Superior temporal gyrus (tissue), 1 donor: ENCODE measurements at regions not wholly inside any gene's neighbourhood (a gene's known extent, or its start where the extent isn't known, plus 50 kb on each side); places are given as distances from the start of the nearest gene placed in this dataset.

Experiments used
- DNase-seq: peaks from one replicate; pipeline ENCODE4 v3.0.0-alpha.2; 2016; ENCODE audit errors: extremely low spot score

DNA sequence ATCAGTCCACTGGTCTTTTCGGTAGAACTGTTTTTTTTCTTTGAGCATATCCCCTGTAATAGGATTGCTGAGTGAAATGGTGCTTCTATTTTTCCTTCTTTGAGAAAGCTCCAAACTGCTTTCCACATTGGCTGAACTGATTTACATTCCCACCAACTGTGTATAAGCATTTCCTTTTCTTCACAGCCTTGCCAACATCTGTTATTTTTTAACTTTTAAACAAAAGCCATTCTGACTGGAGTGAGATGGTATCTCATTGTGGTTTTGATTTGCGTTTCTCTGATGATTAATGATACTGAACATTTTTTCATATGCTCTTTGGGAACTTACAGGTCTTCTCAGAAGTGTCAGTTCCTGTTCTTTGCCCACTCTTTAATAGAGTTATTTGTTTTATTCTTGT is 764.7 kb downstream of the MTRR start:
- no peak for DNase-seq

DNA sequence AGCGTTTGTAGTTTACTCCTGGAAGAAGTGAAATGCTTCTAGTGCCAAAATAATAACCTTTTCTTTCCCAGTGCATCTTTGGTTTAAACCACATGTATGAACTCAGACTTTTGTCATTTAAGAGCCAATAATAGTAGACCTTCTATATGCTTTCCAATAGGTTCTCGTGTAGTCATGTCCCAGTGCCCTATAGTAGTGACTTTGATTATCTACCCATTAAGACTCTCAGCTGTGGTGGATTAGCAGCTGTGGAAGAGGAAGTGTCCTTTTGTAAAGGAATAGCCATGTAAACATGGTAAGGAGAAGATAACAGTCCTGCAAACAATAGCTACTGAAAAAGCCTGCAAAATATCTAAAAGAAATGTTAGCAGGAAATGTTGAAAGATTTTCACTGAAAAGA is 765.3 kb downstream of the MTRR start:
- no peak for DNase-seq

DNA sequence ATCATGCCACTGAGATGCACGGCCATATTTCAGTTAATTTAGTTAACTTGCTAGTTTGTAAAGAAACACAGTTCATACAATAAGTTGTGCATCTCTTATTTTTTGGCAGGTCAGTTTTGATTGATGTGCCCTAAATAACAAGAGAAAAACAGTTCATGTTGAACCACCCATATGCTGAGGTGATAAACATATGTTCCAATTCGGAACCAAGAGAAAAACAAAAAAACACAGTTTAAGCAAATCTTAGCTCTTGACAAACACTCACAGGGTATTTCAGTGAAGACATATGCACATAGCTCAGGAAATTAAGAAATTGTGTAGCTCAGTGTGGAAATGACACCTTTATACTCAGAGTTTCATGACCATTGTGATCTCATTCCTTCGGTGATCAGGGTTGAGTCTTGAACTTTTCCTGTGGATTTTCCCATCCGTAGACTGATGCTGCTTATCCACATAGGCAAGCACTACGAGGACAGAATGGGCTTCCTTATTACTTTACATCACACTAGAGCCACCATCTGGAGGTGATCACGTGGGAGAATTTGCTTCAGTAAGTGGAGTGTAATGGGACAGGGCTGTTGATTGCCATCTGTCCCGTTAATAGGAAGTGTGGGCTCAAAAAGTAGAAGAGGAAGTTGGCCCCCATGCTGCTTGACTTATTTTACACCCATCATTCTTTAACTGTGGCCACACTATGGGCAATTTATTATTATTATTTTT is 773.0 kb downstream of the MTRR start:
- no peak for DNase-seq

DNA sequence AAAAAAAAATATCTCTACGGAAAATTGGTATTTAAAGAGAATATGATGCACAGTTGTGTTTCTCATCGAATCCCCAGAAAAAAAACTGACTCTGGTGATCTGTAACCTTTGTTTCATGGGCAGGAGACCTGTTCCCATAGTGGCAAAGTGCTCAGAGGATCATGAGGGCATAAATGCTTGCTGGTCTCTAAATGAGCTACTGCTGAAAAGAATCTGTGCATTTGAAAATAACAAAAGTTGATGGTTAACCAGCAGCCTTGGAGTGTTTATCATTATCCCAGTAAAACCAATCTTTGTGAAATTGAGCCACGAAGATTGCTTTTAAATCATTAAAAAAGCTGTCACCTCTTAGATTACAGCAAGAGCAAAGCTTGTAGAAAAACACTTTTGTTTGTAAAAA is 775.4 kb downstream of the MTRR start:
- DNase-seq, result no peak

DNA sequence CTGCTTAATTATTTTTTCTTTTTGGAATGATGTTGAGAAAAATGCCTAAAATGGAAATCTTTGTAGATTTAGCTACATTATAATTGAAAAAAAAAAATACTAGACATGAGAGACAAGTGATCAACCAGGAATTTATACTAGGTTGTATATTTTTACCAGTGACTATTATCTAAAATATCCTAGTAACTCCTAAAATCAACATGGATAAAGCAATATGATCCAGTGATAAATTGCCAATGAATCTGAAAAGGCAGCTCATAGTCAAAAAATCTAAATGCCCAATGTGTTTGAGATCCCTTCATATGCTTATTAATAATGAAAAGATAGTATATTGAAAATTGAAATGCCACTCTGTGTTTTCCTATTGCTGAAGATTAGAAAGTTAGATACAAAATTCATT is 778.2 kb downstream of the MTRR start:
- DNase-seq, result no peak

DNA sequence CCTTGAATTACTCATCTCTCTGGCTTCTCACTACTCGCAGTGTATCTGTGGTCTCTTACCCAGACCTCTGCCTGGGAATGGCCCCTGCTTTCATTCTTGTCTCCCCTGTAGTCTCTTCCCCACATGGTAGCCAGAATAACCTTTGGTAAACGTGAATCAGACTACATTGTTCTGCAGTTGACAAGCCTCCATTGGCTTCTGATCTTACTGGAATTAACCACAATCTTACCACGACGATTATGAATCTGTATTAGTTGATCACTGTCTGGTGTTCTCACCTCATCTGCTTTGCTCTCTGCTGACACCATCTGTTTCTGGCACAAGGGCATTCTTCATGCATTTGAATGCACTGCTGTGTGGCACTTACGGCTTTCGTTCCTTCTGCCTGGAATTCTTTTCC is 781.2 kb downstream of the MTRR start:
- DNase-seq, result no peak

DNA sequence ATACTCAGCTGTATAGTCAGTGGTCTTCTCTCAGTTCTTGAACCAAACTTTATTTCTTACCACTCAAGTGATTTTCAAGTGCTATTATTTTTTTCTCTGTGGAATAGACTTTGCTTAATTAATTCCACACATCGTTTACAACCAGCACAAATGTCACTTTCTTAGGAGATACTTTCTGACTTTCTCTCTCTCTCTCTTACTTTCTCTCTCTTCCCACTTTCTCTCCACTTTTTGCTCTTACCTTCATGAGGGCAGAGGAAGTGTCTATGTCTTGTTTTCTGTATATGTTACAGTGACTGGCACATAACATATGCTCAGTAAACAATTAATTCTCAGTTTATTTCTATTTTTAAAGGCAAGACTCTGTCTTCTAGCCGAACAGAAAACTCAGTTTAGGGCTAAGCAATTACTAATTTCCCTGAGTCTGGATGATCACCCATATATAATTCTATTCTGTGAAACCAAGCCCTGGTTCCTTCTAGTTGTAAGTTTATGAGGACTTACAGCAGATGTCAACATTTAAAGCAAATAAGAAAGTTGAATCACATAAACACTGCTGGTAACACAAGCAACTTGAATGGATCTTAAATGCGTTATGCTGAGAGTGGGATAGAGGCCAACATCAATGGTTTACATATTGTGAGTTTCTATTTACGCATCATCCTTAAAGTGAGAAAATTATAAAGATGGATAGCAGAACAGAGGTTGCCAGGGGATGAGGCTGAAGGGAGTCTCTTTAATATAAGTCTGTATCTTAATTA is 791.4 kb downstream of the MTRR start:
- no peak for DNase-seq

DNA sequence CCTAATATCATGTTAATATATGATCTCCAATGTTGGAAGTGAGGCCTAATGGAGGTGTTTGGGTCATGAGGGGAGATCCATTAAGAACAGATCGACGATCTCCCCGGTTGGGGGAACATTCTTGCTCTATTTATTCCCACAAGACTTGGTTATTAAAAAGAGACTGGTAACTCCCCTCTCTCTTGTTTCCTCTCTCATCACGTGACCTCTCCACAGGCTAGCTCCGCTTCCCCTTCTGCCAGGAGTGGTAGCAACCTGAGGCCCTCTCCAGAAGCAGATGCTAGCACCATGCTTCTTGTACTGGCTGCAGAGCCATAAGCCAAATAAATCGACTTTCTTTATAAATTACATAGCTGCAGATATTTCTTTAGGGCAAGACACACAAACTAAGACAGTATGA is 794.4 kb downstream of the MTRR start:
- no peak for DNase-seq

DNA sequence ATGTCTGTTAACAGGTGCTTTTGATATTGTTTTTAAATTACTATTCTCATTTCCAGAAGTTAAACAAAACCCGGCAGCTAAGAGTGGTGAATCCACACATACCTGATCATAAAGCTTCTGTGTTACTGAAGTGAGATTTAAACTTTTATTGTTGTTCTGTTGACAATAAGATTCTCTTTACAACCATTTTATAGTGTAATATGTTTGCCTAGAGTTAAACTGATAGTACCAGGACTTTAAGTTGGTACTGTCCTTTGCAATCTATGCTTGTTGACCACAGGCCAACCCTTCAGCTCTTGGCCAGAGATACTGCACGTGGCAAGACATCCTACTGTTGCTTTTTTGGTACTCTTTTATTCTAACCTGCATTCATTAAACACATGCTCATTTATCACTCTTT is 806.2 kb downstream of the MTRR start:
- no peak for DNase-seq

DNA sequence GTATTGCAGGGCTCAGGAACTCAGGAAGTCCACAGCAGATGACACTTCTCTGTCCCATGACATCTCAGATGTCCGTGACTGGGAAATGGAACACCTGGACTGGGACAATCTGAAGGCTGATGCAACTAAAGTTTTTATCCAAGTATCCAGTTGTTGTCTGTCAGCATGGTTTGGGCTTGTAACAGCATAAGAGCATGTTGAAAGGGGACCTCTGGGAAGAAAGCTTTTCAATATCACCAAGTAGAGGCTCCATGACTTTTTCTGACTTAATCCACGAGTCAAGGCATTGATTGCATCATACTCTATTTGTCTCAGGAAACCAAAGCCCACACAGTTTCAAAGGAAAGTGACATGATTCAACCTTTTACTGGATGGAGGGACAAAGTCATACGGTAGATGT is 807.7 kb downstream of the MTRR start:
- no peak for DNase-seq

DNA sequence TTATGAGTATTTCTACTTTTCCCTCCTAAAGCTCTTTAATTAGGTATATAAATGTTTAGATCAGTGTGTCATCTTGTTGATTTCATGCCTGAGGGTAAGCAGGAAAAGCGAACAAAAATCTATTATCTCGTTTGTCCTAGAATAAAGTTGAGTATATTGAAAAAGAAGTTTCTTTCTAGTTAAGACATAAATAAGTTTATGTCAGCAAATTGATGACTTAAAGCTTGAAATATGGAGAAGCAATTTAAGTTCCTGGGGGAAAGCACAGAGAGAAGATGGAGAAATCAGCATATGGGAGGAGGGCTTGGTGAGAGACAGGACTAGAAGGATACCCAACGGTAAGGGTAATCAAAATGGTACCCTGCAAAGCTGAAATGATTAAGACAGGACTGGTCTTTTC is 813.4 kb downstream of the MTRR start:
- DNase-seq, result no peak

DNA sequence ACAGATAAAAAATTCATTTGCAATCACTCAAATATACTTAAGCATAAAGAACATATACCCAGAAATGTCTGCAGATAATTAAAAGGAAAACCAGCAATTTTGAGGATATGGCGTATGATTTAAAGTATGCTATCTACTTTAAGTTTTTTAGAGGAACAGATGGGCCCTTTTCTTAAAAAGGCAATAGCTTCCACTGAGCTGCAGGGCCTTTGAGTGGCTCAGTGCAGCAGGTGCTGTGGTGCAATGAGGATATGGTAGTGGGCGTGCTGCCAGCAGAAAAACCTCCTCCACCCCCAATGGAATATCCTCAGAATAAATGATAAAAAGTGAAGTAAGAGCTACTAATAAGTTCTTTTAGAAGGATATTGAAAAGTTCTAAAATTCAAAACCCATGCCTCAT is 814.5 kb downstream of the MTRR start:
- DNase-seq, result no peak

DNA sequence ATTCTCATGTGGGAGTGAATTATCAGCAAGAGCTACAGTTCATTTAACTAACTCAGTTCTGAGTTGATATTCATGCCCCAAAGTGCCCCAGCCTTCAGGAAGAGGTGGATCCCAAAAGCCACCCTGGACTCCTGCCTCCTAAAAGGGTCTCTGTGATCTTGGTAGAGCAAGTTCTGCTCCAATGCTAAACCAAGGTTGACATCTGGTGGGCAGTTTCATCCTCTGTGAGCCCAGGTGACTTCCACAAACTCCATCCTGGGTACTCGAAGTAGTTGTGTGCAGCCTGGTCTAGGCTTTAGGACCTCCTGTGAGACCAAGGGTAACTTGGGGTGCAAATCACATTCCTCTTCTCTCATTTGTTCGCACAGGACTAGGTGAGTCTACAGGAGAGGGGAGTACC is 816.8 kb downstream of the MTRR start:
- no peak for DNase-seq

DNA sequence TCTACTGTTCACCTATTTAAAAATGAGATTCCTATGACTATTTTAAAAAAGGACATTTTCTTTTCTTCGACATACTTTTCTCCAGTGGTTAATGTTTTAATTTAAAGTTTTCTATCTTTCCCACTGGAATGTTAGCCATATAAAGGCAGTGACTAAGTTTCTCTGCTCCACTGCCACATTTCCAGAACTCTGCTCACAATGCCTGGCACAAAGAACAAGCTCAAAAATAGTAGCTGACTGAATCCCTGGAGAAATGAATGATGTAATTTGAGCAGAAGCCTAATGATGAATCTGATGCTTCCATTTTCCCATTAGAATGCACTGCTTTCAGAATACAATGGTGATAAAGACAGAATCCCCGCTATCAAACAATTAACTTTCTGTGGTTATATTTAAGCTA is 817.8 kb downstream of the MTRR start:
- DNase-seq, result peak; percentile 55

DNA sequence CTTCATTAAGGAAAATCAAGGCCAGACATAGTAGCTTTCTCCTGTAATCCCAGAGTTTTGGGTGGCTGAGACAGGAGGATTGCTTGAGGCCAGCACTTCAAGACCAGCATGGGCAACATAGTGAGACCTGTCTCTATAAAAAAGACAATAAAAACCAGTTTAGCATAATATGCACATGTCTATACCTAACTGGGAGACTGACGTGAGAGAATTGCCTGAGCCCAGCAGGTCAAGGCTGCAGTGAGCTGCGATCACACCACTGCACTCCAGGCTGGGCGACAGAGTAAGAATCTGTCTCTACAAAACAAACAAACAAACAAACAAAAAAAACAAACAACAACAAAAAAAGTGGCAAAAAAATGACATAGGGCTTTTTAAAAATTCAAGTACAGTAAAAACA is 820.8 kb downstream of the MTRR start:
- DNase-seq, result no peak

DNA sequence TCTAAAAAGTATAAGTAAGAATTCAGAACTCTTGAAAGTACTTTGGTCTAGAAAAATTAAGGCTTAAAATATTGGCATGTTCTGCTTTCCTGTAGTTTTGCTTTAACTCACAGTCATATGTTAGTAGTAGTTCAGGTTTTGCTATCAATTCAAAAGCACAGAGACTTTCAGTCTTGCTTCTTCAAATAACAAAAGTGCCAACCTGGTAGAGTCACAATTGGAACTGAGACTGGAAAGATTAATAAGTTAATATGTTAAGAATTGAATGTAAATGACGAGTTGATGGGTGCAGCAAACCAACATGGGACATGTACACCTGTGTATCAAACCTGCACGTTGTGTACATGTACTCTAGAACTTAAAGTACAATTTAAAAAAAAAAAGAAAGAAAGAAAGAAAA is 822.3 kb downstream of the MTRR start:
- DNase-seq, result no peak

DNA sequence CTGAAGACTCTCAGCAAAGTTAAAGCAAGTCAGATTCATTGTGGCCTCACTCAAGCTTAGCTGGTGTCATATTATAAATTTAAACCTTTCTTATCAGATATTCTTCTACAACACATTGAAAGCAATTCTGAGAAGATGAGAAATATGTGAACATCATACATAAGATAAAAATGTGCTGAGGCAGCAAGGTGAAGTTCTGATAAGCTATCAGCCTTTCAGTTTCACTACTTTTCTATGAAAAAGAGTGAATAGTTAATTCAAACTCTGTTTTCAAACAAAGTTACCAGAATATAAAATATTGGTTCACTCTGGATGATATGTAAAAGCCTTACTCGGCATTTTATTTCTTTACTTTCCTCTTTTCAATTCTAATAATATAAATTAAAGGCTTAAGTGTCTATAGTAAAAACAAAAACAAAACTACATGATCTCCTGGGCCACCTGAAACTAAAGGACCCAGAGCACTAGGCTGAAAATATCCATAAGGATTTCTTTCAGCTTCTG is 824.4 kb downstream of the MTRR start:
- no peak for DNase-seq

DNA sequence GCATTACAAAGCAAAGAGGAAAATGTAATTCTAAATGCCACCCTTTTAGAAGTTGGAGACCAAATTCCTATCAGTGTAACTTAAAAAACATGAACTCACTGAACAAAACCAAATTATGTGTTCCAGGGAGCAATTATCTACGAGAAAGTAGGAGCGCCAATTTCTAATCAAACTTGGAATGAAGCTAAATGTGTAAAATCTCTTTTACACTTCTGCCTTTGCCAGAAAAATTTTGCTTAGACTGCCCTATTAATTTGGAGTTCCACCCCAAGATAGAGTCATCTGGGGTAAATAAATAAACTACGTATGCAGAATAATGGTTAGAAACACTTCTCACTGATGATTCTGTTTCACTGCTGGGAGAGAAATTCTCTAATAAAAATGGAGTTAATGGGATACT is 825.6 kb downstream of the MTRR start:
- no peak for DNase-seq

DNA sequence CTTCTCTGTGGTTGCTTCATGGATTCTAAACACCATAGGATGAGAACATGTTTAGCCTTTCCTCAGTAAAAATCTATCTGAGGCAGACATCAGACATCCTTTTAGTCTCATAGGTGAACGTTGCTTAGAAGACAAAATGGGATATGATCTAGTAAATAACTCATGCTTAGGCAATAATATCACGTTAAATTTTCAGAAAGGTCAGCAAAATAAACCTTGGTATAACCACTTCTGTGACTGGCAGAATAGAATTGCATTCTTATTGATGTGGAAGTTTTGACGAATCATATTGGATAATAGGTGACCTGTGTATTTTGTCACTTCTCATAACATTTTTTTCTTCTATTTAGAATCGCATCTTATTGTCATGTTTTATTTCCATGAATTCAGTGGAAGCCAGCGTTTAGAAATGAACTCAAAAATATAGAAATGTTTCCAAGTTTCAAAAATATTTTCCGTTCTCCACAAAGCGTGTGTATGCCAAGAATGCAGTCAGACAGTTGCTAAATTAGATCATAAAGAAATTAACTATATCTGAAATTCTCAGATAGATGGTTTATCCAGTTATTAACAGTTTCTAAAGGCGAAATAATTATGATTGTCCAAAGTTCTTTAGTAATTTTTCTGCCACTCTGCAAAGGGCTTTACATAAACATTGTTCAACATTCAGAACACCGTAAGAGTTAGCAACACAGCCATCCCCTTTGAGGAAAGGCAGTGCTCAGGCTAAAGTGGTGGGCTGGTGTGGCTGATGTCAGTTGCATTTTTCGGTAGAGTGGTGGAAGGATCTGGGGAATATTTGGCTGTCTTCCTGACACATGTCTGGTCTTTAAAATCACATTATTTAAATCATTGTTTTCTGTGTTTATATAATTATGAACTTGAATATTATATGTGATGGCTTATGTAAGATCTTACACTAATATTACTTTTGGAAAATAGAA is 827.2 kb downstream of the MTRR start:
- no peak for DNase-seq

DNA sequence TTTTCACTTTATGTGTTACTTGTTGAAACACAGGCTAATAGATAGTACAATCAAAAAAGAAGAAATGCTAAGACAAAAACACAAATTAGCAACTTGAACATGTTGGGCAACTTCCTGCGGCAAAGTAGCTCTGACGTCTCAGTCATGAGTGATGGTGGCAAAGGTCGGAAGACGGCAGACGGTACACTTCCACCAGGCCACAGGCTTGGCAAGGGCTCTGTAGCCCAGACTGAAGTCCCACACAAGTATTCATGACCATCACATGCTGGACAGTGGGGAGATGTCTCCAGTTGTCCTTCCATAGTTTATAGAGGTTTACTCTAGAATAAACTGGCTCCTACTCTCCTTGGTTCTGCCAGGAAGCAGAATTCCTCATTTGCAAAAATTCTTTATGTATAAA is 831.3 kb downstream of the MTRR start:
- DNase-seq, result no peak

DNA sequence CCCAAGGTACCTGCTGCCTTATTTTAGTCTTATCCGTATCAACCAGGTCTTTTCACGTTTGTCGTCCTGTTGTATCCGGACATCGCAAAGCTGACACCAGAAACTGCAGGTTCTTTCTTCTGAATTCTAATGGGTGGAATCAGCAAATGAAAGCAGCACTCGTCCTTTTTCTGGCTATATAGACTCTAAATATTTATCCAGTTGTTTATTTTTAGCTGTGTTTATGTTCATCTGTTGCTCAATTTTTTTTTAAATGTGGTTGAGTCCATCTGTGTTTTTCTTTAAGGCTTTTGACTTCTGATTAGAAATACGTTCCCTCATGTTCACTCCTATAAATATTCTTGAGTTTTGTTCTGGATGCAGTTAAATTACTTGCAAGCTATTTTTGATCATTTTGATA is 831.7 kb downstream of the MTRR start:
- no peak for DNase-seq

DNA sequence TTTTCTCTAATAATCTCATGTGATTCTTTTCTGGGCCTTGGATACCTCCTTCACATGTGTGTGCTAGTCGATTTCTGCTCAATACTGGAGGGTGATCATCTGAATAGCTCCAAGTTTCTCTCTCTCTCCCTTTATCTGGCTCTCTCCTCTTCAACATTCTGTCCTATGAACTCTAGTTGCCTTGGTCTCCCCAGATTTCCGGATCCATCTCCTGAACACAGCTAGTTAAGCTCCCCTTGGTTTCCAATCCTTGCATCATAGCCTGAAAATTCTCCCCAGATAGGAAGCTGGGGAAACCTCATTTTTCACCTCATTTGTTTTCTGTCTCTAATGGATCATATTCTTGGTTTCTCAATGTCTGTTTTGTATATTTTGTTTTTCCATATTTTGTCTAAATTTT is 832.3 kb downstream of the MTRR start:
- DNase-seq, result no peak
